HEK293T (cell line): ENCODE measurements at regions not wholly inside any gene's neighbourhood (a gene's known extent, or its start where the extent isn't known, plus 50 kb on each side); places are given as distances from the start of the nearest gene placed in this dataset.

Source experiments
- ARNT ChIP-seq: fragments of 450-650 bp; IDR thresholded peaks from 2 replicates; pipeline ENCODE4 v1.6.1; 2017; ENCODE audit warnings: mild to moderate bottlenecking
- BHLHE40 ChIP-seq: fragments of 450-650 bp; IDR thresholded peaks from 2 replicates; pipeline ENCODE4 v1.6.1; 2016; ENCODE audit warnings: mild to moderate bottlenecking, moderate library complexity, borderline replicate concordance
- CTBP1 ChIP-seq: fragments of 450-650 bp; IDR thresholded peaks from 2 replicates; pipeline ENCODE4 v1.6.1; 2016; ENCODE audit warnings: borderline replicate concordance
- ELF4 ChIP-seq: fragments of 450-650 bp; IDR thresholded peaks from 2 replicates; pipeline ENCODE4 v1.6.1; 2017; ENCODE audit warnings: antibody characterized with exemption
- FOXA1 ChIP-seq: fragments of 450-650 bp; IDR thresholded peaks from 2 replicates; pipeline ENCODE4 v1.6.1; 2016; ENCODE audit warnings: mild to moderate bottlenecking
- FOXM1 ChIP-seq: fragments of 450-650 bp; IDR thresholded peaks from 2 replicates; pipeline ENCODE4 v1.6.1; 2017; ENCODE audit warnings: mild to moderate bottlenecking, borderline replicate concordance
- L3MBTL2 ChIP-seq: fragments of 450-650 bp; conservative IDR thresholded peaks from 2 replicates; pipeline ENCODE4 v1.6.1; 2016; ENCODE audit warnings: mild to moderate bottlenecking
- NFRKB ChIP-seq: fragments of 450-650 bp; IDR thresholded peaks from 2 replicates; pipeline ENCODE4 v1.6.1; 2016; ENCODE audit warnings: mild to moderate bottlenecking, moderate library complexity
- SP1 ChIP-seq: fragments of 450-650 bp; IDR thresholded peaks from 2 replicates; pipeline ENCODE4 v1.6.1; 2017
- SUZ12 ChIP-seq: fragments of 450-650 bp; IDR thresholded peaks from 2 replicates; pipeline ENCODE4 v1.6.1; 2016; ENCODE audit warnings: mild to moderate bottlenecking
- ZNF384 ChIP-seq: fragments of 450-650 bp; IDR thresholded peaks from 2 replicates; pipeline ENCODE4 v1.6.1; 2016

DNA sequence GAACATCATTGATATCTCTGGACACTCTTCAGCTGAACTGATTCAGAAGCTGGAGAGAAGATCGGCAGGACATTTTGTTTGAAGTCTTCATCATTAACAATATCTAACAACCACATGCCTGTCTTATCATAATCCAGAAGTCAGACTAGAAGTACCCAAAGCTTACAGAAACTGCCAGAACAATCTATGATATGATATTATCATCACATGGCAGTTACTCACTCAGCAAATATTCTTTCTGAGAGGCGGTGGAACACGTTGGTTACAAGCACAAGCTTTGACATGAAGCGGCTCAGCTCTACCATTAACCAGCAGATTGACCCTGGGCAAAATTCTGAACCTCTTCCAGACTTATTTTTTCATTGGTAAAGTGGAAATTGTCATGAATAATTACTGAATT, 69.4 kb upstream of the KIT start:
- TF ChIP-seq SP1 (no peak), BHLHE40 (no peak), ELF4 (no peak), L3MBTL2 (no peak), FOXA1 (no peak), ARNT (no peak), NFRKB (no peak), SUZ12 (no peak), FOXM1 (no peak), CTBP1 (no peak), ZNF384 (no peak)
